ENCODE measurements at regions not wholly inside any gene's neighbourhood (a gene's known extent, or its start where the extent isn't known, plus 50 kb on each side); places are given as distances from the start of the nearest gene placed in this dataset.

GRCh38 chr4:79213010-79213409 lies 112.9 kb downstream of the NAA11 start:
- DNase-seq (ENCODE audit: low read depth): peak; percentile 31
- TF ChIP-seq POLR2A (IDR thresholded peaks at IDR 0.05; ENCODE audit: extremely low read depth, insufficient read length): no peak
- TF ChIP-seq MAX (IDR thresholded peaks at IDR 0.05; ENCODE audit: low read depth, low read length): no peak
- no peak for TF ChIP-seq MYC (IDR thresholded peaks at IDR 0.05; ENCODE audit: low read depth, low read length)
- no peak for TF ChIP-seq CTCF (IDR thresholded peaks at IDR 0.05; ENCODE audit: low read depth, low read length)
- H3K4me3 ChIP-seq (ENCODE audit: low read depth, low read length): peak overlapping the region; percentile 81

- H3K4me3 ChIP-seq (ENCODE audit: low read depth, low read length): peak overlapping the region; percentile 81
- TF ChIP-seq MYC (IDR thresholded peaks at IDR 0.05; ENCODE audit: low read depth, low read length) (no peak), MAX (IDR thresholded peaks at IDR 0.05; ENCODE audit: low read depth, low read length) (no peak), POLR2A (IDR thresholded peaks at IDR 0.05; ENCODE audit: extremely low read depth, insufficient read length) (no peak), CTCF (IDR thresholded peaks at IDR 0.05; ENCODE audit: low read depth, low read length) (no peak)
- DNase-seq (ENCODE audit: low read depth): peak; percentile 75
These were observed 113.5 kb downstream of the NAA11 start for GRCh38 chr4:79212311-79212710.

GRCh38 chr4:79211490-79211889 lies 114.4 kb downstream of the NAA11 start:
- DNase-seq (ENCODE audit: low read depth): peak; percentile 82
- peak overlapping the region; percentile 81 for H3K4me3 ChIP-seq (ENCODE audit: low read depth, low read length)
- TF ChIP-seq POLR2A (IDR thresholded peaks at IDR 0.05; ENCODE audit: extremely low read depth, insufficient read length): peak; percentile 60
- no peak for TF ChIP-seq CTCF (IDR thresholded peaks at IDR 0.05; ENCODE audit: low read depth, low read length)
- no peak for TF ChIP-seq MYC (IDR thresholded peaks at IDR 0.05; ENCODE audit: low read depth, low read length)

- H3K4me3 ChIP-seq (ENCODE audit: low read depth, low read length): peak overlapping the region; percentile 81
- no peak for TF ChIP-seq MYC (IDR thresholded peaks at IDR 0.05; ENCODE audit: low read depth, low read length)
- TF ChIP-seq POLR2A (IDR thresholded peaks at IDR 0.05; ENCODE audit: extremely low read depth, insufficient read length): no peak
- no peak for TF ChIP-seq MAX (IDR thresholded peaks at IDR 0.05; ENCODE audit: low read depth, low read length)
- no peak for TF ChIP-seq CTCF (IDR thresholded peaks at IDR 0.05; ENCODE audit: low read depth, low read length)
- DNase-seq (ENCODE audit: low read depth): no peak
These were observed 115.2 kb downstream of the NAA11 start for GRCh38 chr4:79210636-79211049.

- peak overlapping the region; percentile 81 for H3K4me3 ChIP-seq (ENCODE audit: low read depth, low read length)
- TF ChIP-seq MAX (IDR thresholded peaks at IDR 0.05; ENCODE audit: low read depth, low read length) (peak; percentile 86), POLR2A (IDR thresholded peaks at IDR 0.05; ENCODE audit: extremely low read depth, insufficient read length) (peak; percentile 25), MYC (IDR thresholded peaks at IDR 0.05; ENCODE audit: low read depth, low read length) (peak; percentile 86), CTCF (IDR thresholded peaks at IDR 0.05; ENCODE audit: low read depth, low read length) (no peak)
- peak; percentile 98 for DNase-seq (ENCODE audit: low read depth)
These were observed 115.8 kb downstream of the NAA11 start for GRCh38 chr4:79209822-79210635.

Measured in NB4 (cell line).